ENCODE measurements at regions not wholly inside any gene's neighbourhood (a gene's known extent, or its start where the extent isn't known, plus 50 kb on each side); places are given as distances from the start of the nearest gene placed in this dataset.

- TF ChIP-seq MXI1 (conservative IDR thresholded peaks at IDR 0.05; ENCODE audit: poor library complexity, severe bottlenecking): no peak
- TF ChIP-seq CTCF (IDR thresholded peaks at IDR 0.05; ENCODE audit: poor library complexity, severe bottlenecking): no peak
- no peak for TF ChIP-seq TAF1 (IDR thresholded peaks at IDR 0.05; ENCODE audit: low read depth)
- no peak for TF ChIP-seq POLR2AphosphoS5 (IDR thresholded peaks at IDR 0.05)
- no peak for TF ChIP-seq REST (IDR thresholded peaks at IDR 0.05; ENCODE audit: borderline replicate concordance)
- TF ChIP-seq RAD21 (conservative IDR thresholded peaks at IDR 0.05): no peak
- TF ChIP-seq EZH2 (IDR thresholded peaks at IDR 0.05; ENCODE audit: borderline replicate concordance, insufficient read depth, low read length, poor library complexity, severe bottlenecking): no peak
- no peak for TF ChIP-seq SMC3 (conservative IDR thresholded peaks at IDR 0.05; ENCODE audit: poor library complexity)
Observed at GRCh38 chr15:35777061-35777460, 231.1 kb upstream of the DPH6 start.

Measured in neural cell (in vitro differentiated cells).